PC-9 (cell line): ENCODE measurements at regions not wholly inside any gene's neighbourhood (a gene's known extent, or its start where the extent isn't known, plus 50 kb on each side); places are given as distances from the start of the nearest gene placed in this dataset.

Source experiments
- EZH2 ChIP-seq: fragments of 200-600 bp; sonication (generic); IDR thresholded peaks from 2 replicates; pipeline ENCODE4 v1.8.0; 2017; ENCODE audit warnings: antibody characterized with exemption, low read depth
- TF ChIP-seq, protein P1 (sequence below): fragments of 200-600 bp; sonication (generic); conservative IDR thresholded peaks from 2 replicates; pipeline ENCODE4 v1.6.1; 2017; ENCODE audit warnings: mixed run types, antibody characterized with exemption, mild to moderate bottlenecking, moderate library complexity

- TF ChIP-seq, protein P1, sequence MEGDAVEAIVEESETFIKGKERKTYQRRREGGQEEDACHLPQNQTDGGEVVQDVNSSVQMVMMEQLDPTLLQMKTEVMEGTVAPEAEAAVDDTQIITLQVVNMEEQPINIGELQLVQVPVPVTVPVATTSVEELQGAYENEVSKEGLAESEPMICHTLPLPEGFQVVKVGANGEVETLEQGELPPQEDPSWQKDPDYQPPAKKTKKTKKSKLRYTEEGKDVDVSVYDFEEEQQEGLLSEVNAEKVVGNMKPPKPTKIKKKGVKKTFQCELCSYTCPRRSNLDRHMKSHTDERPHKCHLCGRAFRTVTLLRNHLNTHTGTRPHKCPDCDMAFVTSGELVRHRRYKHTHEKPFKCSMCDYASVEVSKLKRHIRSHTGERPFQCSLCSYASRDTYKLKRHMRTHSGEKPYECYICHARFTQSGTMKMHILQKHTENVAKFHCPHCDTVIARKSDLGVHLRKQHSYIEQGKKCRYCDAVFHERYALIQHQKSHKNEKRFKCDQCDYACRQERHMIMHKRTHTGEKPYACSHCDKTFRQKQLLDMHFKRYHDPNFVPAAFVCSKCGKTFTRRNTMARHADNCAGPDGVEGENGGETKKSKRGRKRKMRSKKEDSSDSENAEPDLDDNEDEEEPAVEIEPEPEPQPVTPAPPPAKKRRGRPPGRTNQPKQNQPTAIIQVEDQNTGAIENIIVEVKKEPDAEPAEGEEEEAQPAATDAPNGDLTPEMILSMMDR: no peak
- TF ChIP-seq EZH2: no peak
These were observed 125.0 kb downstream of the RAP2B start for GRCh38 chr3:153287017-153287416.
